GM12878 (cell line): ENCODE measurements at regions not wholly inside any gene's neighbourhood (a gene's known extent, or its start where the extent isn't known, plus 50 kb on each side); places are given as distances from the start of the nearest gene placed in this dataset.

Source experiments
- ATAC-seq: fragments of 200-7000 bp; cut with Tn5 transposase; 3 replicates; pipeline ENCODE4 v1.9.1; 2020; ENCODE audit warnings: mild to moderate bottlenecking, moderate library complexity
- BruUV-seq: library from RNA; stranded (reverse); fragments of 400-500 nt; replicated peaks from 2 replicates; lab custom pipeline; 2021; lab: Mats Ljungman, UMichigan
- CTCF ChIA-PET: fragments of 300-600 bp; sonication (Branson Sonifier 250); formaldehyde crosslinking; extraction: SDS; loops from one replicate; lab custom pipeline; 2021; ENCODE audit warnings: inconsistent platforms; lab: Yijun Ruan, JAX
- POLR2A ChIA-PET: fragments of 350-600 bp; formaldehyde crosslinking; extraction: SDS; loops from one replicate; lab custom pipeline; 2021; ENCODE audit warnings: inconsistent platforms; lab: Charles Lee
- RAD21 ChIA-PET: fragments of 300-600 bp; sonication (Branson Sonifier 250); formaldehyde crosslinking; loops from one replicate; lab custom pipeline; 2023; ENCODE audit warnings: antibody characterized with exemption; ENCODE audit not compliant: unreplicated experiment; lab: Charles Lee
- SMC1A ChIA-PET: fragments of 300-600 bp; sonication (Branson Sonifier 250); formaldehyde crosslinking; loops from one replicate; lab custom pipeline; 2023; ENCODE audit not compliant: unreplicated experiment, uncharacterized antibody; lab: Charles Lee
- DNase-seq: peaks from one replicate; pipeline ENCODE4 v3.0.0-alpha.2; 2011; ENCODE audit warnings: low read depth, low spot score
- FAIRE-seq: peaks from 3 replicates; lab custom pipeline; 2011; peaks lifted over from hg19 to GRCh38; lab: Jason Lieb, UNC
- H2AFZ ChIP-seq: 2 replicates; pipeline ENCODE4 v1.6.0; 2011; ENCODE audit warnings: low read depth, low read length, control low read depth; ENCODE audit not compliant: control insufficient read depth
- H3K27ac ChIP-seq: 2 replicates; pipeline ENCODE4 v1.5.1; 2011; ENCODE audit warnings: control low read depth; ENCODE audit not compliant: control insufficient read depth, insufficient read depth
- H3K27me3 ChIP-seq, 2 experiments: replicated peaks in 1 of 2; 2 replicates each; pipeline versions ENCODE4 v1.6.0 to v1.6.1; 2011; ENCODE audit warnings: low read length in 1 of 2; ENCODE audit not compliant: control insufficient read depth in 2 of 2, insufficient read depth in 2 of 2
- H3K36me3 ChIP-seq, 2 experiments: 2 replicates each; pipeline ENCODE4 v1.5.1; 2011; ENCODE audit warnings: low read length in 1 of 2; ENCODE audit not compliant: control insufficient read depth in 2 of 2, insufficient read depth in 2 of 2
- H3K4me1 ChIP-seq: 2 replicates; pipeline ENCODE4 v1.6.1; 2011; ENCODE audit warnings: mild to moderate bottlenecking, low read length, moderate library complexity, mixed read lengths; ENCODE audit not compliant: control insufficient read depth, insufficient read depth
- H3K4me2 ChIP-seq: 2 replicates; pipeline ENCODE4 v1.6.0; 2011; ENCODE audit warnings: control low read depth; ENCODE audit not compliant: control insufficient read depth, insufficient read depth
- H3K4me3 ChIP-seq: fragments of 200-600 bp; sonication (generic); 2 replicates; pipeline ENCODE4 v1.5.1; 2016
- H3K79me2 ChIP-seq: 2 replicates; pipeline ENCODE4 v1.6.0; 2011; ENCODE audit warnings: low read length; ENCODE audit not compliant: control insufficient read depth, insufficient read depth
- H3K9ac ChIP-seq: 2 replicates; pipeline ENCODE4 v1.8.0; 2011; ENCODE audit warnings: low read length, control low read depth, mixed read lengths; ENCODE audit not compliant: control insufficient read depth, insufficient read depth
- H3K9me3 ChIP-seq: replicated peaks from 3 replicates; pipeline ENCODE4 v1.5.1; 2011; ENCODE audit warnings: mild to moderate bottlenecking, low read length; ENCODE audit not compliant: control insufficient read depth, insufficient read depth
- H4K20me1 ChIP-seq: 2 replicates; pipeline ENCODE4 v1.6.0; 2011; ENCODE audit not compliant: control insufficient read depth, insufficient read depth
- ASH2L ChIP-seq: fragments of 300-600, 200-600 bp; sonication (generic); IDR thresholded peaks from 2 replicates; pipeline ENCODE4 v1.6.1; 2017; ENCODE audit warnings: low read depth, mild to moderate bottlenecking, borderline replicate concordance
- CBFB ChIP-seq: IDR thresholded peaks from 2 replicates; pipeline ENCODE4 v1.6.1; 2016; ENCODE audit warnings: antibody characterized with exemption, low read depth
- CBX3 ChIP-seq: fragments of 200-600 bp; sonication (generic); IDR thresholded peaks from 2 replicates; pipeline ENCODE4 v1.6.1; 2016; ENCODE audit warnings: low read depth, borderline replicate concordance
- CREB1 ChIP-seq: IDR thresholded peaks from 2 replicates; pipeline ENCODE4 v1.6.1; 2012; ENCODE audit warnings: low read depth, mild to moderate bottlenecking, inconsistent platforms
- DPF2 ChIP-seq: fragments of 450-650 bp; IDR thresholded peaks from 2 replicates; pipeline ENCODE4 v1.6.1; 2017; ENCODE audit warnings: mild to moderate bottlenecking
- NFXL1 ChIP-seq: fragments of 450-650 bp; IDR thresholded peaks from 2 replicates; pipeline ENCODE4 v1.6.1; 2017; ENCODE audit warnings: antibody characterized with exemption, mild to moderate bottlenecking, borderline replicate concordance
- NR2C1 ChIP-seq: fragments of 450-650 bp; IDR thresholded peaks from 2 replicates; pipeline ENCODE4 v1.6.1; 2017; ENCODE audit warnings: antibody characterized with exemption, mild to moderate bottlenecking, moderate library complexity
- POLR2AphosphoS5 ChIP-seq: IDR thresholded peaks from 2 replicates; pipeline ENCODE4 v1.6.1; 2011; ENCODE audit warnings: mild to moderate bottlenecking, low read length, inconsistent platforms
- SMAD5 ChIP-seq: IDR thresholded peaks from 2 replicates; pipeline ENCODE4 v1.6.1; 2016; ENCODE audit warnings: antibody characterized with exemption, low read depth
- SREBF2 ChIP-seq: IDR thresholded peaks from 2 replicates; pipeline ENCODE4 v1.6.1; 2012; ENCODE audit warnings: mild to moderate bottlenecking, low read length
- TAF1 ChIP-seq: IDR thresholded peaks from 2 replicates; pipeline ENCODE4 v1.6.1; 2011; ENCODE audit warnings: mild to moderate bottlenecking, low read depth, low read length, borderline replicate concordance
- TCF12 ChIP-seq: IDR thresholded peaks from 2 replicates; pipeline ENCODE4 v1.6.1; 2011; ENCODE audit warnings: low read depth, mild to moderate bottlenecking, low read length
- YY1 ChIP-seq: IDR thresholded peaks from 2 replicates; pipeline ENCODE4 v1.6.1; 2011; ENCODE audit warnings: low read depth, mild to moderate bottlenecking, low read length
- ZNF622 ChIP-seq: fragments of 450-650 bp; IDR thresholded peaks from 2 replicates; pipeline ENCODE4 v1.6.1; 2017; ENCODE audit warnings: mild to moderate bottlenecking, inconsistent platforms
- WGBS: methylation state at CpG from one replicate; pipeline ENCODE4 v1.1.6; 2016; ENCODE audit warnings: low lambda C conversion rate; ENCODE audit not compliant: insufficient replicate concordance, insufficient coverage; ENCODE audit errors: missing lambda C conversion rate; 5-methylcytosine and 5-hydroxymethylcytosine counted together
- in situ Hi-C: fragments of 300-500 bp; cut with MboI; formaldehyde crosslinking; loops from 9 replicates; pipeline ENCODE4 v1.14.3; 2018; ENCODE audit warnings: mixed read lengths
- intact Hi-C: fragments of 100-400 bp; cut with micrococcal nuclease; formaldehyde crosslinking; loops from one replicate; pipeline ENCODE4 v1.14.2; 2022; ENCODE audit not compliant: unreplicated experiment
- TF ChIP-seq, protein P1 (sequence below): IDR thresholded peaks from 2 replicates; pipeline ENCODE4 v1.6.1; 2011; ENCODE audit warnings: borderline replicate concordance, low read depth, mild to moderate bottlenecking, moderate library complexity, mixed read lengths, low read length; ENCODE audit not compliant: insufficient read depth; ENCODE audit errors: extremely low read length
- TF ChIP-seq, protein P2 (sequence below): IDR thresholded peaks from 2 replicates; pipeline ENCODE4 v1.6.1; 2012; ENCODE audit warnings: low read length, inconsistent platforms
- TF ChIP-seq, protein P3 (sequence below): fragments of 450-650 bp; IDR thresholded peaks from 2 replicates; pipeline ENCODE4 v1.6.1; 2017; ENCODE audit warnings: borderline replicate concordance

DNA sequence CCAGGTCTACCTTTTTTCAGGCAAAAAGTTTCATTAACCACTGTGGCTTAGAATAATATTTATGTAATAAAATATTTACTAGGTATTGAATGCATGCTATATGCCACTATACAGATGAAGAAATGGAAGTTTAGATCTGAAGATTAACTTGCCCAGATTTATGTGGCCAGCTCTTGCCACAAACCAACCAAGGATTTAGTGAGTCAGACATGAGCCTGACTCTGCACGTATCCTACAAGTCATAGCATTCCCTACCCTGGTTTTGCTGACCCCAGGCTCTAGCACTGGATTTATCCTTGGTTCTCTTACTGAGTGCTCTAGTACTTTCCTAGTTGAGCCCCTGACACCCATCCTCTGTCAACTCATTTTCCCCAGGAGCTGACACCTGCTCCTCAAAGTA, 75.4 kb downstream of the ANKEF1 start:
- H3K9ac ChIP-seq = no peak overlapping the region

GRCh38 chr20:10111139-10111958, 76.6 kb downstream of the ANKEF1 start:
- FAIRE-seq (no peak), ATAC-seq (no peak), DNase-seq (no peak)
- H3K27me3 ChIP-seq = no peaks in the 10 kb centered on the region; a peak in 1 of 4 replicates
- H3K79me2 ChIP-seq = no peaks in the 10 kb centered on the region
- no peaks in the 10 kb centered on the region for H3K4me1 ChIP-seq
- intact Hi-C loops (no loop called here), in situ Hi-C loops (no loop called here)
- RAD21 ChIA-PET = no interaction called here
- POLR2A ChIA-PET = no interaction called here
- SMC1A ChIA-PET = interaction anchor here (0.6 to 1.2 kb wide), 2 partner anchors 24 to 637 kb away, joined by 3 to 4 read pairs; no protein-coding TSS in a partner anchor
- H3K9me3 ChIP-seq = no peaks in the 10 kb centered on the region
- WGBS = 15% methylated on average over 5 of the region's 5 CpGs
- CTCF ChIA-PET = interaction anchor here (0.6 to 1.2 kb wide), 2 partner anchors 9 to 270 kb away, joined by 3 to 4 read pairs; no protein-coding TSS in a partner anchor
- H3K9ac ChIP-seq = no peak overlapping the region
- no peak overlapping the region for H3K4me2 ChIP-seq
- H4K20me1 ChIP-seq = no peaks in the 10 kb centered on the region
- no peak overlapping the region for H3K27ac ChIP-seq
- BruUV-seq = no TSS peak
- no peak overlapping the region for H3K4me3 ChIP-seq
- H3K36me3 ChIP-seq = no peaks in the 10 kb centered on the region
- H2AFZ ChIP-seq = no peak overlapping the region
- TF ChIP-seq, protein P1, sequence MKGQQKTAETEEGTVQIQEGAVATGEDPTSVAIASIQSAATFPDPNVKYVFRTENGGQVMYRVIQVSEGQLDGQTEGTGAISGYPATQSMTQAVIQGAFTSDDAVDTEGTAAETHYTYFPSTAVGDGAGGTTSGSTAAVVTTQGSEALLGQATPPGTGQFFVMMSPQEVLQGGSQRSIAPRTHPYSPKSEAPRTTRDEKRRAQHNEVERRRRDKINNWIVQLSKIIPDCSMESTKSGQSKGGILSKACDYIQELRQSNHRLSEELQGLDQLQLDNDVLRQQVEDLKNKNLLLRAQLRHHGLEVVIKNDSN = no peak
- TF ChIP-seq ZNF622 = no peak
- TF ChIP-seq, protein P2, sequence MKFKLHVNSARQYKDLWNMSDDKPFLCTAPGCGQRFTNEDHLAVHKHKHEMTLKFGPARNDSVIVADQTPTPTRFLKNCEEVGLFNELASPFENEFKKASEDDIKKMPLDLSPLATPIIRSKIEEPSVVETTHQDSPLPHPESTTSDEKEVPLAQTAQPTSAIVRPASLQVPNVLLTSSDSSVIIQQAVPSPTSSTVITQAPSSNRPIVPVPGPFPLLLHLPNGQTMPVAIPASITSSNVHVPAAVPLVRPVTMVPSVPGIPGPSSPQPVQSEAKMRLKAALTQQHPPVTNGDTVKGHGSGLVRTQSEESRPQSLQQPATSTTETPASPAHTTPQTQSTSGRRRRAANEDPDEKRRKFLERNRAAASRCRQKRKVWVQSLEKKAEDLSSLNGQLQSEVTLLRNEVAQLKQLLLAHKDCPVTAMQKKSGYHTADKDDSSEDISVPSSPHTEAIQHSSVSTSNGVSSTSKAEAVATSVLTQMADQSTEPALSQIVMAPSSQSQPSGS = no peak
- TF ChIP-seq CBFB = no peak
- no peak for TF ChIP-seq CREB1
- TF ChIP-seq, protein P3, sequence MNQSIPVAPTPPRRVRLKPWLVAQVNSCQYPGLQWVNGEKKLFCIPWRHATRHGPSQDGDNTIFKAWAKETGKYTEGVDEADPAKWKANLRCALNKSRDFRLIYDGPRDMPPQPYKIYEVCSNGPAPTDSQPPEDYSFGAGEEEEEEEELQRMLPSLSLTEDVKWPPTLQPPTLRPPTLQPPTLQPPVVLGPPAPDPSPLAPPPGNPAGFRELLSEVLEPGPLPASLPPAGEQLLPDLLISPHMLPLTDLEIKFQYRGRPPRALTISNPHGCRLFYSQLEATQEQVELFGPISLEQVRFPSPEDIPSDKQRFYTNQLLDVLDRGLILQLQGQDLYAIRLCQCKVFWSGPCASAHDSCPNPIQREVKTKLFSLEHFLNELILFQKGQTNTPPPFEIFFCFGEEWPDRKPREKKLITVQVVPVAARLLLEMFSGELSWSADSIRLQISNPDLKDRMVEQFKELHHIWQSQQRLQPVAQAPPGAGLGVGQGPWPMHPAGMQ = no peak
- TF ChIP-seq NR2C1 = no peak
- no peak for TF ChIP-seq NFXL1
- no peak for TF ChIP-seq CBX3
- no peak for TF ChIP-seq SREBF2

More for the DNA sequence above, 75.4 kb downstream of the ANKEF1 start:
- SMC1A ChIA-PET = interaction anchor here (0.6 to 1.2 kb wide), 2 partner anchors 25 to 798 kb away, joined by 3 read pairs; no protein-coding TSS in a partner anchor
- FAIRE-seq (no peak), ATAC-seq (no peak), DNase-seq (no peak)
- WGBS = 0% methylated on average over 1 of the region's 1 CpG
- TF ChIP-seq POLR2AphosphoS5 = no peak
- TF ChIP-seq TCF12 = no peak
- no peak for TF ChIP-seq DPF2
- TF ChIP-seq SMAD5 = no peak
- TF ChIP-seq YY1 = no peak
- no peak for TF ChIP-seq ASH2L
- TF ChIP-seq TAF1 = no peak
- Histone ChIP-seq H3K4me2 (no peak overlapping the region), H4K20me1 (no peaks in the 10 kb centered on the region), H3K79me2 (no peaks in the 10 kb centered on the region), H3K4me1 (no peaks in the 10 kb centered on the region), H3K9me3 (no peaks in the 10 kb centered on the region), H2AFZ (no peak overlapping the region), H3K27ac (no peak overlapping the region), H3K4me3 (no peak overlapping the region), H3K27me3 (no peaks in the 10 kb centered on the region; a peak in 1 of 4 replicates), H3K36me3 (no peaks in the 10 kb centered on the region)
- no TSS peak for BruUV-seq
- intact Hi-C loops = no loop called here
- POLR2A ChIA-PET = no interaction called here
- in situ Hi-C loops = no loop called here
- RAD21 ChIA-PET = no interaction called here
- CTCF ChIA-PET = interaction anchor here (0.6 kb wide), 2 partner anchors 23 to 433 kb away, joined by 3 read pairs; no protein-coding TSS in a partner anchor
